ENCODE measurements at regions not wholly inside any gene's neighbourhood (a gene's known extent, or its start where the extent isn't known, plus 50 kb on each side); places are given as distances from the start of the nearest gene placed in this dataset.

GRCh38 chr3:6640907-6641306, 220.0 kb upstream of the GRM7 start:
- no TSS peak for BruUV-seq (replicated peaks)
- H2AFZ ChIP-seq (ENCODE audit: low read length): no peak overlapping the region
- no peak overlapping the region for H3K4me2 ChIP-seq (ENCODE audit: low read depth, low read length)
- TF ChIP-seq PITX1 (CRISPR knock-in tag; IDR thresholded peaks at IDR 0.05) (no peak), DMAP1 (CRISPR knock-in tag; IDR thresholded peaks at IDR 0.05) (no peak), NFRKB (IDR thresholded peaks at IDR 0.05) (no peak), SKI (IDR thresholded peaks at IDR 0.05; ENCODE audit: partially characterized antibody) (no peak), ZNF557 (CRISPR knock-in tag; IDR thresholded peaks at IDR 0.05) (no peak), ZMYM4 (CRISPR knock-in tag; IDR thresholded peaks at IDR 0.05) (no peak), KDM3A (CRISPR knock-in tag; IDR thresholded peaks at IDR 0.05; ENCODE audit: low read depth) (no peak), ZNF768 (CRISPR knock-in tag; IDR thresholded peaks at IDR 0.05) (no peak), ZNF788 (CRISPR knock-in tag; IDR thresholded peaks at IDR 0.05; ENCODE audit: borderline replicate concordance) (no peak), ZNF558 (CRISPR knock-in tag; IDR thresholded peaks at IDR 0.05; ENCODE audit: borderline replicate concordance) (no peak), NFE2L1 (CRISPR knock-in tag; IDR thresholded peaks at IDR 0.05; ENCODE audit: borderline replicate concordance) (no peak), FOXC1 (CRISPR knock-in tag; IDR thresholded peaks at IDR 0.05; ENCODE audit: borderline replicate concordance) (no peak), ELF3 (CRISPR knock-in tag; IDR thresholded peaks at IDR 0.05) (no peak), ZSCAN22 (CRISPR knock-in tag; IDR thresholded peaks at IDR 0.05) (no peak)
- H3K4me1 ChIP-seq (ENCODE audit: insufficient read depth, low read length): no peaks in the 10 kb centered on the region
- in situ Hi-C loops (cut with HindIII; ENCODE audit: extremely low pct_ligation_motif_present, low pct_unique_long_range_greater_than_20kb): no loop called here
- 6% methylated on average over 1 of the region's 1 CpG for WGBS (ENCODE audit: low lambda C conversion rate)
- ATAC-seq (no peak), FAIRE-seq (no peak), DNase-seq (ENCODE audit: low spot score) (no peak)
- intact Hi-C loops (cut with micrococcal nuclease; ENCODE audit: unreplicated experiment): no loop called here
- H4K20me1 ChIP-seq (ENCODE audit: insufficient read depth, low read length): no peaks in the 10 kb centered on the region
- H3K36me3 ChIP-seq (replicated peaks in 1 of 2; ENCODE audit: control insufficient read depth in 1 of 2, insufficient read depth in 2 of 2, low read length in 2 of 2): no peaks in the 10 kb centered on the region
- ChIA-PET CTCF (ENCODE audit: low intra/inter-chr PET ratio, low total read pairs) (no interaction called here), POLR2A (no interaction called here)
- H3K27me3 ChIP-seq (ENCODE audit: control insufficient read depth in 1 of 2, insufficient read depth in 2 of 2, low read length in 2 of 2): no peaks in the 10 kb centered on the region
- no peaks in the 10 kb centered on the region for H3K79me2 ChIP-seq (ENCODE audit: insufficient read depth, low read length)
- no peak overlapping the region for H3K27ac ChIP-seq (ENCODE audit: extremely low read length, insufficient read depth, low read length)
- H3K9me3 ChIP-seq (ENCODE audit: low read length): peaks cover 85% of the 10 kb centered on the region
- H3K4me3 ChIP-seq (replicated peaks in 1 of 3; ENCODE audit: insufficient read depth in 1 of 3, low read depth in 2 of 3, low read length in 3 of 3): no peak overlapping the region
- no peak overlapping the region for H3K9ac ChIP-seq (ENCODE audit: insufficient read depth, low read depth, low read length)
